GM18870 (cell line): ENCODE measurements at regions not wholly inside any gene's neighbourhood (a gene's known extent, or its start where the extent isn't known, plus 50 kb on each side); places are given as distances from the start of the nearest gene placed in this dataset.
"Not testable (repeated sequence)": the region's sequence is repeated elsewhere in the genome, so short reads cannot be mapped to it uniquely, and the experiment has no call there.

ENCODE experiments used
- ATAC-seq: cut with Tn5 transposase; IDR thresholded peaks from one replicate; pipeline ENCODE4 v1.9.1; 2021; ENCODE audit warnings: moderate library complexity; ENCODE audit not compliant: unreplicated experiment

DNA sequence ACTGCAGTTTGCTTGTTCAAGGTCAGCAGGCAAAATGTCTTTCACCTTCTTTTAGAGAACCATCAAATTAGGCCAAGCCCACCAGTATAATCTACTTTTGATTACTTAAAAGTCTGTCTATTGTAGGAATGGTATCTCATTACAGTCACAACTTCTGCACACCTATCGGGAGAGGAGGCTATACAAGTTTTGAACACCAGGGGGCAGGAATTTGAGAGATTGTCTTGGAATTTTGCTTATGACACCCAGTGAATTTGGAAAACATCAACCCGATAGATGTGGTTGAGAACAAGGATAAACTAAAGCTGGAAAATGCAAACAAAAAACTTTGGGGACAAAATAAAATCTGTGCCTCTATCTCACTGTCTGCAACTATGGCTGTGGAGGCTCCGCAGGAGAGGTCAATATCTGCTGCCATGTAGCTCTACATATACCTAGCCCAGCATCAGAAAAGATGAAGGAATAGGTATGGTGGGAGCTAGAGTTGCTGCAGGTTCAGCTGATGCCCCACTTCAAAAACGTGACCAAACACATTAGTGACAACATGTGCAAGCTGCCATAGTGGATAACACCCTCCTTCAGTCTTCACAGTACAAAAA is 1299.2 kb upstream of the SPRY2 start:
- ATAC-seq = no peak

- no peak for ATAC-seq
Observed at GRCh38 chr13:81637457-81637856, 1296.5 kb upstream of the SPRY2 start.

DNA sequence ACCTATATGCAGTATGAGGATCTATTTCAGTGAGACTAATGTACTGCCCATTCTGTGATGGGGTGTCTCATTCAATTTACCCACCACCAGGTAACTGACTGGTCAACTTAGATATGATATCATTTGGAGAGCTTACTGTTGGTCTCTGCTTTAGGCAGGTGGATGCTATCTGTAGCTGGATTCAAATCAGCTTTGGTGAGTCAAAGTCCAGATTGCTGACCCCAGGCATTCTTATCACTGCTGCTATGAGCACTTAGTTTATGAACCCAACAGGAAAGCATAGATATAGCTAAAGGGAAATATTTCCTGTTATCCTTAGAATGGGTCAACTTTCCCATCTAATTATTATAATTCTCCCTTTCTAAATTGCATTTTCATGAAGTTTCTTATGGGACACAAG is 1295.2 kb upstream of the SPRY2 start:
- no peak for ATAC-seq

GRCh38 chr13:81615031-81615430 is 1274.1 kb upstream of the SPRY2 start:
- no peak for ATAC-seq

DNA sequence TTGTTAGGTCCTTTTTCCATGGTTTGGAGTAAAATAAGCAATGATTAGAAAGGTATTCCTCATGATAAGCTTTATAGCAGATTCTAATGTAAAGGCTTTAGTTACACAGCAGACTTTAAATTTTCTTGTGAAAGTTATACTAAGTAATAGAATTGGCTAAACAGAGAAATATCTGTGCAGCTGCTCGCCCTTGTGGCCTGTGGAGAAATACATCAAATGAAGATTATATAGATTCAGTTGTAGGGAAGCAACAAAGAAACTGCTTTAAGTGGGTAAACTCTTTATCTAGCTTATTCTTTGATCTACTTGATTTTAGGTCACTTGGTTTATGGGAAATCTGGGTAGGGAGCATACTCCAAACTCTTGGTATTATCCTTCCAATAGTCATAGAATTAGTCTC is 1269.7 kb upstream of the SPRY2 start:
- ATAC-seq = no peak

DNA sequence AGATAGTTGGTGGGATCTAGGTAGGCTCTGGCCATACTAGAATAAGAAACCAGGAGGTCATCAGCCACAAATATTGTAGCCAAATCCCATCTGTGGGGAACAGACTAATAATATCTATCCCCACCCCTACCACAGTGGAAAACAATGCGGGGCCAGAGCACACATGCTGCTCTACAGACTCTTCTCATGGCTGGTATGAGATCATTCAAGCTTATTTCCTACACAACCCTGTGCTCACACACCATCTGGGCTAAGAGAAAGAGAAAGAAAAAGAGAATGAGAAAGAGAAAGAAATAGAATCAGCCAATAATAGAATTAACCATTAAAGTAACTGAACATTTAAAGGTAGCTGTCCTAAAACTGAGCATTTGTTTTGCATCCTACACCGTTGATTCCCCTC is 1268.4 kb upstream of the SPRY2 start:
- ATAC-seq = no peak

- ATAC-seq = no peak
Observed at GRCh38 chr13:81606074-81606473, 1265.1 kb upstream of the SPRY2 start.

DNA sequence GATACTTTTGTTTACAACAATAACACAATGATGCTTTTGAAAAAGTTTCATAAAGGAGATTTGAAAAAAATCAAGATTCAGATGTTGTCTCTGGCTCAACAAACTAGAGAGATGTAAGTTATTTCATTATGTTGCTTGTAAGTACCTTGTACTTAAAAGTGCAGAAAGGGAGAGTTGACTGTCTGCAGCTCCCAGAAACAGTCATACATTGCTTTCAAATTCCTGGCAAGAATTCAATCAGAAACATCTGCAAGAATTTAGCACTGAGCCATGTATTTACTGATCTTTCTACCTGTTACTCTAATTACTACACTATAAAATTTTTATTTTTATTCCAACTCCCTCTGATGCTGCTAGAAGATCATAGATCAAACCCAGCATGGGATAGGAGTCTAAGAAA is 1261.3 kb upstream of the SPRY2 start:
- no peak for ATAC-seq

- ATAC-seq = no peak
Observed at GRCh38 chr13:81597101-81597500, 1256.2 kb upstream of the SPRY2 start.

DNA sequence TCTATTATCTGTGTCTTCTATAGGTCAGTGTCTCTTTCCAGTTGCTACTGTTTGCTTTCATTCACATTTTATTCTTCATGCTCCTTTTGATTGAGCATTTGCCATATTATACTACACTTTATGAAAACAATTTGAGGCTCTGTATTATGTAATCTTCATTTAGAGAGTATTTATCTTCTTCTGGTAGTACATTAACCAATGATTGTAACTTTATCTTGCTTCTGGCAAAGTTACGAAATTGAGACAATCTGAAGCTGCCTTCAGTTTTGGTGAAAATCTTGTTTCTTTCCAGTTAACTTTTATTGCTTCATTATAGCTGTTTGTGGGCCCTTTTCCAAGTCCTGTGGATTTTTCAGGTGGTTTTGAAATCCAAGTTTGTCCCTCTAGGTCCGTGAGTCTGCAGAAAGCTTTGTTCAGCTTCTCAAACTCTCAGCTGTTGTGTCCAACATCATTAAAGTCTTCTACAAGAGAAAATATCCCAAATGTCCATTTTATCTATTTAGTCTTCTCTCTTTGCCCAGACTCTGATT is 1255.4 kb upstream of the SPRY2 start:
- ATAC-seq = no peak

DNA sequence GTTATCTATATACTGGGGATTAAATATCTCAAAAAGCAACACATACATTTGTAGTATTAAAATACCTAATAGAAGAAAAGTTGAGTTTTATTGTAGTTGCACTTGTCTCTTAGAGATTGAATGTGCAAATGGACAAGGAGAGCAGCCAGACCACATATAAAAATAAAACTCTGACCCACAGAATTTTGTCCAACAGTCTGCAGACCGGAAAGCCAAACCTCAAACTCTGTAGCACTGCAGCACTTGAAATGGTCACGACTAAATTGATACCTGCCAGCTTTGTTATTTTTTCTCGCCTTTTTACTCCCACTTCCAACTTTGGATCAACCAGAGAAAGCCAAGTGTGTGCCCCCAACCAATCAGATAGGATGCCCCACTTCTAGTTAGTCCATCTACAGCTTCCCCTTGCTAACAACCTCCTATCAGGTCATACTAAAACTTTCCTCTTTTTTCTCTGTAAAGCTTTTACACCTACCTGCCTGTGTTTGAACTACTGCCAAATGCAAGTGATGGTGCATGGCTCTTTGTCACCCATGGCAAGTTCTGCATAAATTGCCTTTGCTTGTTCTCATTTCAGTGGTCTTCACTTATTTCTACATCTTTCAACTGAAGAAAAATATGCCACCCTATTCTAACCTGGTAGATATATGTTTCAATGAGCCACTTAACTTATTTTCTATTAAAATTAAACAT is 1250.7 kb upstream of the SPRY2 start:
- no peak for ATAC-seq

DNA sequence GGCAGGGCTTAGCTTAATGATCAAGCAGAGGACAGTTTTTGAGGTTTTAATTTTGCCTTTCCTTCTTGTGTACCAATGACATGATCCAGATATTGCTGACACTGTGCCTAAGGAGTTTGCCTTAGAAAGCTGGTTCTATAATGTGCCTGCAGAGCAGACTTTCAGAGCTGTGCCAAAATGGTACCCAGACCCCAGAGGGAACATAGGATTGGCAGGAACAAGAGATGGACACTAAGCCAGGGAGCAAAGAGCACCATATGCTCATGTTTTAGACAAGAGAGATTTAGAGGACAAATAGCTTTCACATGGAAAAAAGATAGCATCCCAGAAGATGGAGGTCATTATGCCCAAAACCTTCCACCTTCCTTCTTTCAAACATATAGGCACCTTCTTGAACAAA is 1241.5 kb upstream of the SPRY2 start:
- ATAC-seq = no peak

DNA sequence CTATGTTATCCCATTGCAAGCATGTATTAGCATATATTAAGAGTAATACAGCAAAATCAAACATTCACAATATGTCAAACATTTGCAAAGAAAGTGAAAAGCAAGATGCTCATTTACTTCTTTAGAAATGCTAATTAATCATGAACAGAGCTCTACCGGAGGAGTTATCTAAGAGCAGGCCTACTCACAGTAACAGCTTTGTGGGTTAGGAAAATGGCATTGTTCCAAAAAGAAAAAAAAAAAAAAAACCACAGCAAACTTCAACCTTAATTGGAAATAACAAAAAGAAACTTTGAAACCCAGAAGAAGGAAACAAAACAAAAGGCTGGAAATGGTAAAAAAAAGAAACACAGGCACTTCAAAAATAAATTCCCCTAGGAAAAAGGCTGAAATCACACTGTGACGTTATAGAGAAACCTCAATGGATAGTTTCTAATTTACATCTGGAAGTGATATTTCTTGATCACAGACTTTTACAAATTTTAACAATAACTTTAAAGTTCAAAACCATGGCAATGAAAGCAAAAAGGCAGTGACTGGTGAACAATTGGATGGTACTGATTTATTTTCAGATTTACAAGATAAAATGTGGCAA is 1236.8 kb upstream of the SPRY2 start:
- no peak for ATAC-seq

DNA sequence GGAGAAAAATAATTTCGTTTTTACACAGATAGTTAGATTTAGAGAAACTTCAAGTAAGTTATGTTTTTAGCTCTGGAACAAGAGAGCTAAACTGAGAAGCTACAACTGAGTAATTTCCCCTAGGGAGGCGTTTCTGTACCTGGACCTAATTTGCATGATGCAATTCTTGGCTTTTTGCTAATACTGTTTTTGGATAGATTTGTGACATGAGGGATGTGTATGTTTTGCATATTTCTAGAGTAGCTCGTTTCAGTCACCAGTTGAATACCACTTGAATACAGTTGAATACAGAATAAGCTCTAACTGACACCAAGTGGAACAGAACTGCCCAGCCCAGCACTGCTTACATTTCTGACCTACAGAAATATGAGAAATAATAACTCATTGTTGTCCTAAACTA is 1227.9 kb upstream of the SPRY2 start:
- no peak for ATAC-seq

DNA sequence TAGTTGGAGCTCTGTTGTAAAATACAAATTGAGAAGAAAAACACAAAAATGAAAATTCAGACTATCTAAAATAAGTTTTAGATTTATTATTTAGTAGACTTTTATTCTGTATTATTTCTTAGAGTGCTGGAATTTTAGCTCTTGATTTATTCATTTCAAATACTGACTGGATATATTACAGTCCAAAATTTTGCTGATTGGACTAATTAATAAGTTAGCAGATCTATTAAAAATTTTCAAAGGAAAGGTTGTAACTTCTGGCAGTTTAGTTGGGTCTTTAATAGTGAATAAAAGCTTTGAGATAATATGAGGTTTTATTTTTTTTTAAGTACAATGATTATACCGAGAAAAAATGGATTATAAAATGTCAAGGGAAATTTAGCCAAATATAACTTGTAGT is 1224.9 kb upstream of the SPRY2 start:
- ATAC-seq = no peak

DNA sequence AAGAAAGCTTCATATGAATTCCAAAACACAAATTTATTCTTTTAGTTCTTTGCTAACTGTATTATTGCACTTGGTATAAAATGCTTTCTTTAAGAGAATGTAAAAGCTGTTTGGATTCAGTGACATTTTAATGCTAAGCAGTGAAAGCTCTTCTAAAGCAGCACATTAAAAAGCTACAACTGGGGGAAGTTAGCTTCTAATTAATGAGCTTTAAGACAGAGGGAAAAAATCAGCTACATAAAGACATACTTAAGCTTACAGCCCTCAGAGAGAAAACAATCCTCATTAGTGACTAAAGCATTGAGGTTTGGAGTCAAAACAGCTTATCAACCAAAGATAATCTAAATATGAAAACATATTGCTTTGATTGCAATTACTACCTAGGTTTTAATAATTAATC is 1222.2 kb upstream of the SPRY2 start:
- ATAC-seq = no peak

GRCh38 chr13:81562598-81562997 is 1221.7 kb upstream of the SPRY2 start:
- ATAC-seq = no peak

GRCh38 chr13:81551036-81551435 is 1210.1 kb upstream of the SPRY2 start:
- ATAC-seq = no peak

DNA sequence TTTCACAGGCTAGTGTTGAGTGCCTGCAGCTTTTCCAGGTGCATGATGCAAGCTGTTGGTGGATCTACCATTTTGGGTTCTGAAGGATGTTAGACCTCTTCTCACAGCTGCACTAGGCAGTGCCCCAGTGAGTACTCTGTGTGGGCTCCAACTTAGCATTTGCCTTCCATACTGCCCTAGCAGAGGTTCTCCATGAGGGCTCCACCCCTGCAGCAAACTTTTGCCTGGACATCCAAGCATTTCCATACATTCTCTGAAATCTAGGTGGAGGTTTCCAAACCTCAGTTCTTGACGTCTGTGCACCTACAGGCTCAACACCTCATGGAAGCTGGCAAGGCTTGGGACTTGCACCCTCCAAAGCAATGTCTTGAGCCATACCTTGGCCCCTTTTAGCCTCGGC is 1205.4 kb upstream of the SPRY2 start:
- not testable (repeated sequence) for ATAC-seq

DNA sequence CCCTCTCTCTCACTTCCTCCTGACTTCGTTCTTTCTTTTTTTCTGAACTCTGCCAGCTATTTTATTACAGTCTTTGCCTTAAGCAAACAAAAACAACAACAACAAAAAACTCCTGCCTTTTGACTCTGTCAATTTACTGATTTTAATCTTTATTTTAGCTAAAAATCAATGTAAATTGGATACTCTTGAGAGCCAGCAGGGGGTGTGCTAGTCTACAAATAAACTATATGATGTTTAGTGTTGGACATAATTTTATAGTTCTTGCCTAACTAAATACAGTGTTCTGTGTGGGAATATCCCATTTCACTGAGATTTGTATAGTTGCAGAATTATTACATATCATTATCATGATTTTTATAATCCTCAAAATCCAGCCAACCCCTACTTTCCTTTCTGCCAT is 1199.9 kb upstream of the SPRY2 start:
- ATAC-seq = no peak

GRCh38 chr13:81539643-81540150 is 1198.8 kb upstream of the SPRY2 start:
- ATAC-seq = no peak

- no peak for ATAC-seq
Observed at GRCh38 chr13:81498969-81499368, 1158.0 kb upstream of the SPRY2 start.
